BLaER1 (cell line): ENCODE measurements at regions not wholly inside any gene's neighbourhood (a gene's known extent, or its start where the extent isn't known, plus 50 kb on each side); places are given as distances from the start of the nearest gene placed in this dataset.

Experiments used
- H3K27ac ChIP-seq: shearing (Covaris generic); formaldehyde crosslinking; 2 replicates; pipeline ENCODE4 v1.8.1; 2022
- H3K27me3 ChIP-seq: shearing (Covaris generic); formaldehyde crosslinking; 2 replicates; pipeline ENCODE4 v1.8.1; 2022
- H3K36me3 ChIP-seq: shearing (Covaris generic); formaldehyde crosslinking; 2 replicates; pipeline ENCODE4 v1.8.1; 2022
- H3K4me1 ChIP-seq: shearing (Covaris generic); formaldehyde crosslinking; 2 replicates; pipeline ENCODE4 v1.8.1; 2022
- H3K4me2 ChIP-seq: shearing (Covaris generic); formaldehyde crosslinking; 2 replicates; pipeline ENCODE4 v1.8.1; 2022
- H3K4me3 ChIP-seq: shearing (Covaris generic); formaldehyde crosslinking; 2 replicates; pipeline ENCODE4 v1.8.1; 2022
- H3K9ac ChIP-seq: shearing (Covaris generic); formaldehyde crosslinking; 2 replicates; pipeline ENCODE4 v1.8.1; 2022
- H3K9me3 ChIP-seq: shearing (Covaris generic); formaldehyde crosslinking; 2 replicates; pipeline ENCODE4 v1.8.1; 2022
- H4K20me1 ChIP-seq: shearing (Covaris generic); formaldehyde crosslinking; 2 replicates; pipeline ENCODE4 v1.8.1; 2022
- Cebpa-rat ChIP-seq: shearing (Covaris generic); IDR thresholded peaks from 2 replicates; pipeline ENCODE4 v1.8.1; 2022

GRCh38 chr20:9981829-9982228 is 53.0 kb upstream of the ANKEF1 start:
- Histone ChIP-seq H3K4me3 (no peak overlapping the region), H3K36me3 (no peaks in the 10 kb centered on the region), H3K27ac (no peak overlapping the region), H3K9ac (no peak overlapping the region), H3K4me2 (no peak overlapping the region), H3K27me3 (no peaks in the 10 kb centered on the region), H3K4me1 (peaks cover 5% of the 10 kb centered on the region; the same call in 1 of the 2 replicates), H4K20me1 (no peaks in the 10 kb centered on the region), H3K9me3 (no peaks in the 10 kb centered on the region)
- no peak for TF ChIP-seq Cebpa-rat

GRCh38 chr20:9978397-9979004 is 56.3 kb upstream of the ANKEF1 start:
- H3K9me3 ChIP-seq = no peaks in the 10 kb centered on the region
- H4K20me1 ChIP-seq = no peaks in the 10 kb centered on the region
- no peak overlapping the region for H3K9ac ChIP-seq
- H3K4me1 ChIP-seq = peaks cover 4% of the 10 kb centered on the region; the same call in 1 of the 2 replicates
- no peak overlapping the region for H3K4me3 ChIP-seq
- no peak overlapping the region for H3K27ac ChIP-seq
- no peaks in the 10 kb centered on the region for H3K27me3 ChIP-seq
- no peak overlapping the region for H3K4me2 ChIP-seq
- no peaks in the 10 kb centered on the region for H3K36me3 ChIP-seq
- TF ChIP-seq Cebpa-rat = no peak

GRCh38 chr20:9977629-9978028 is 57.2 kb upstream of the ANKEF1 start:
- TF ChIP-seq Cebpa-rat = no peak
- no peaks in the 10 kb centered on the region for H4K20me1 ChIP-seq
- no peaks in the 10 kb centered on the region for H3K36me3 ChIP-seq
- no peaks in the 10 kb centered on the region for H3K4me1 ChIP-seq
- H3K9ac ChIP-seq = no peak overlapping the region
- H3K27me3 ChIP-seq = no peaks in the 10 kb centered on the region
- H3K4me2 ChIP-seq = no peak overlapping the region
- no peak overlapping the region for H3K27ac ChIP-seq
- H3K9me3 ChIP-seq = no peaks in the 10 kb centered on the region
- H3K4me3 ChIP-seq = no peak overlapping the region

- Histone ChIP-seq H3K27ac (no peak overlapping the region), H3K4me2 (no peak overlapping the region), H3K4me1 (no peaks in the 10 kb centered on the region), H4K20me1 (no peaks in the 10 kb centered on the region), H3K36me3 (no peaks in the 10 kb centered on the region), H3K9ac (no peak overlapping the region), H3K27me3 (no peaks in the 10 kb centered on the region), H3K4me3 (no peak overlapping the region), H3K9me3 (no peaks in the 10 kb centered on the region)
- TF ChIP-seq Cebpa-rat = no peak
These were observed 60.5 kb upstream of the ANKEF1 start for GRCh38 chr20:9974324-9974723.

GRCh38 chr20:9971746-9972145 is 63.0 kb upstream of the ANKEF1 start:
- Histone ChIP-seq H3K4me2 (no peak overlapping the region), H3K27me3 (no peaks in the 10 kb centered on the region), H3K27ac (no peak overlapping the region), H3K4me1 (no peaks in the 10 kb centered on the region), H3K9ac (no peak overlapping the region), H3K4me3 (no peak overlapping the region), H4K20me1 (no peaks in the 10 kb centered on the region), H3K9me3 (no peaks in the 10 kb centered on the region), H3K36me3 (no peaks in the 10 kb centered on the region)
- TF ChIP-seq Cebpa-rat = no peak

GRCh38 chr20:9969626-9970025 is 65.2 kb upstream of the ANKEF1 start:
- no peak overlapping the region for H3K4me3 ChIP-seq
- TF ChIP-seq Cebpa-rat = no peak
- H3K27ac ChIP-seq = no peak overlapping the region
- no peaks in the 10 kb centered on the region for H3K9me3 ChIP-seq
- no peaks in the 10 kb centered on the region for H4K20me1 ChIP-seq
- no peaks in the 10 kb centered on the region for H3K4me1 ChIP-seq
- H3K27me3 ChIP-seq = no peaks in the 10 kb centered on the region
- no peaks in the 10 kb centered on the region for H3K36me3 ChIP-seq
- no peak overlapping the region for H3K4me2 ChIP-seq
- H3K9ac ChIP-seq = no peak overlapping the region

- no peaks in the 10 kb centered on the region for H4K20me1 ChIP-seq
- H3K36me3 ChIP-seq = no peaks in the 10 kb centered on the region
- H3K9me3 ChIP-seq = no peaks in the 10 kb centered on the region
- no peak overlapping the region for H3K4me2 ChIP-seq
- no peak overlapping the region for H3K9ac ChIP-seq
- no peak for TF ChIP-seq Cebpa-rat
- H3K27me3 ChIP-seq = no peaks in the 10 kb centered on the region
- no peak overlapping the region for H3K27ac ChIP-seq
- no peak overlapping the region for H3K4me3 ChIP-seq
- no peaks in the 10 kb centered on the region for H3K4me1 ChIP-seq
These were observed 66.8 kb upstream of the ANKEF1 start for GRCh38 chr20:9968015-9968414.

GRCh38 chr20:9966966-9967365 is 67.8 kb upstream of the ANKEF1 start:
- Histone ChIP-seq H3K9ac (no peak overlapping the region), H3K9me3 (no peaks in the 10 kb centered on the region), H3K4me3 (no peak overlapping the region), H4K20me1 (no peaks in the 10 kb centered on the region), H3K4me1 (no peaks in the 10 kb centered on the region), H3K36me3 (no peaks in the 10 kb centered on the region), H3K27ac (no peak overlapping the region), H3K27me3 (no peaks in the 10 kb centered on the region), H3K4me2 (no peak overlapping the region)
- TF ChIP-seq Cebpa-rat = no peak

- no peak overlapping the region for H3K4me2 ChIP-seq
- H3K27ac ChIP-seq = no peak overlapping the region
- no peak overlapping the region for H3K4me3 ChIP-seq
- TF ChIP-seq Cebpa-rat = no peak
- no peaks in the 10 kb centered on the region for H4K20me1 ChIP-seq
- H3K36me3 ChIP-seq = no peaks in the 10 kb centered on the region
- no peak overlapping the region for H3K9ac ChIP-seq
- H3K9me3 ChIP-seq = no peaks in the 10 kb centered on the region
- H3K4me1 ChIP-seq = no peaks in the 10 kb centered on the region
- H3K27me3 ChIP-seq = no peaks in the 10 kb centered on the region
These were observed 71.8 kb upstream of the ANKEF1 start for GRCh38 chr20:9963029-9963428.

- H3K27ac ChIP-seq = no peak overlapping the region
- H3K4me2 ChIP-seq = no peak overlapping the region
- H3K9ac ChIP-seq = no peak overlapping the region
- no peaks in the 10 kb centered on the region for H3K4me1 ChIP-seq
- H3K27me3 ChIP-seq = no peaks in the 10 kb centered on the region
- no peaks in the 10 kb centered on the region for H4K20me1 ChIP-seq
- H3K9me3 ChIP-seq = no peaks in the 10 kb centered on the region
- H3K4me3 ChIP-seq = no peak overlapping the region
- no peaks in the 10 kb centered on the region for H3K36me3 ChIP-seq
- no peak for TF ChIP-seq Cebpa-rat
These were observed 76.1 kb upstream of the ANKEF1 start for GRCh38 chr20:9958693-9959092.

- no peaks in the 10 kb centered on the region for H3K36me3 ChIP-seq
- no peak overlapping the region for H3K27ac ChIP-seq
- H3K4me2 ChIP-seq = no peak overlapping the region
- no peaks in the 10 kb centered on the region for H3K27me3 ChIP-seq
- H3K4me1 ChIP-seq = no peaks in the 10 kb centered on the region
- no peaks in the 10 kb centered on the region for H3K9me3 ChIP-seq
- H3K4me3 ChIP-seq = no peak overlapping the region
- no peak for TF ChIP-seq Cebpa-rat
- H3K9ac ChIP-seq = no peak overlapping the region
- H4K20me1 ChIP-seq = no peaks in the 10 kb centered on the region
These were observed 79.1 kb upstream of the ANKEF1 start for GRCh38 chr20:9955646-9956045.
